Activated naive CD8-positive, alpha-beta T cell treated with anti-CD3 and anti-CD28 coated beads, Interleukin-2, amount 50 U/mL, for 24 hours (primary cell): ENCODE measurements at regions not wholly inside any gene's neighbourhood (a gene's known extent, or its start where the extent isn't known, plus 50 kb on each side); places are given as distances from the start of the nearest gene placed in this dataset.
"Not testable (repeated sequence)": the region's sequence is repeated elsewhere in the genome, so short reads cannot be mapped to it uniquely, and the experiment has no call there.

Experiments used
- ATAC-seq: fragments of 150-1000 bp; cut with Tn5 transposase; one replicate; pipeline ENCODE4 v1.10.0; 2021
- DNase-seq: peaks from one replicate; pipeline ENCODE4 v3.0.0; 2021
- H3K27ac Mint-ChIP-seq: one replicate; pipeline ENCODE4 v1.8.0; 2021; ENCODE audit warnings: mild to moderate bottlenecking, mixed read lengths
- H3K27me3 Mint-ChIP-seq: one replicate; pipeline ENCODE4 v1.8.0; 2021; ENCODE audit warnings: mixed read lengths
- H3K36me3 Mint-ChIP-seq: one replicate; pipeline ENCODE4 v1.8.0; 2021; ENCODE audit warnings: low read depth, mixed read lengths
- H3K4me1 Mint-ChIP-seq: one replicate; pipeline ENCODE4 v1.8.0; 2021; ENCODE audit warnings: mixed read lengths
- H3K4me3 Mint-ChIP-seq: one replicate; pipeline ENCODE4 v1.8.0; 2021; ENCODE audit warnings: mild to moderate bottlenecking, moderate library complexity, mixed read lengths
- H3K9me3 Mint-ChIP-seq: one replicate; pipeline ENCODE4 v1.8.0; 2021; ENCODE audit warnings: mixed read lengths

DNA sequence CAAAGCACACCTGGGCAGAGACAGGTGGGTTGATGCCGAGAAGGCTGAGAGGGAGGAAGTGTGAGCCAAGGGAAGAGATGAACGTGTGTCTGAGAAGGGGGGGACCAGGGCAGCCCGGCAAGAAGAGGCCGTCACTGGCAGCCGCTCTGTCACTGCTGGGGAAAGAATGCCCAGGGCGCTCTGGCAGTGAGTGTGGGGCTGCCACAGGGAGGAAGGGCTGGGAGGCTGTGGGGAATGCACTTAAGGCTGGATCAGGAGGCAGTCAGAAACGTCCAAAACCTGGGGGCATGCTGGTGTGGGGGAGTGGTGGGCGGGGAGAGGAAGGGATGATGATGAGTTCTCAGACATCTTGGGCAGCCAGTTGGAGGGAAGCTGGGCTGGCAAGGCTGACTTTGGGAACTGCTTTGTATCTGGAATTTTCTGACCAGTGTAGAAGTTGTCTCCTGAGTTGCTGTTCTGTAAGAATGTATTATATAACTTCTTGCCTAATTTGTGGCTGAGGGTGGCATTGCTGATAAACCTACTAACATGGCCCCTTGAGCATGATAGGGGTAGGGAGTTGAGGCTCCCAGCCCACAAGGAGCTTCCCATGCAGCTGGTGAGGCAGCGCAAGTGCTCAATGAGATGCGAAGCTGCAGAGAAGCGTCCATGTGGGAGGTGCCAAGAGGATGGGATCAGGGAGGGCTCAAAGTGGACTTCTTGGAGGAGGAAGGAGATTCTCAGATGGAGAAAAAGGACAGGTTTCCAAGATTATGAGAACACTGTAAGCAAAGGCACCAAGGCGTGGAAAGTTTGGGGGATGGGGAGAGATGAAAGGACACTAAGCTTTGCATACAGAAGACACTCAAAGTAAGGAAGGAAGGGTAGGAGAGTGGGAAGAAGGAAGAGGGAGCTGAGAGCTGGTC is 185.1 kb upstream of the HAAO start:
- Mint-ChIP-seq H3K9me3 (no peaks in the 10 kb centered on the region), H3K27ac (no peak overlapping the region), H3K36me3 (no peaks in the 10 kb centered on the region), H3K4me3 (no peak overlapping the region), H3K27me3 (peaks cover 2% of the 10 kb centered on the region), H3K4me1 (peaks cover 10% of the 10 kb centered on the region)
- ATAC-seq (no peak), DNase-seq (no peak)

DNA sequence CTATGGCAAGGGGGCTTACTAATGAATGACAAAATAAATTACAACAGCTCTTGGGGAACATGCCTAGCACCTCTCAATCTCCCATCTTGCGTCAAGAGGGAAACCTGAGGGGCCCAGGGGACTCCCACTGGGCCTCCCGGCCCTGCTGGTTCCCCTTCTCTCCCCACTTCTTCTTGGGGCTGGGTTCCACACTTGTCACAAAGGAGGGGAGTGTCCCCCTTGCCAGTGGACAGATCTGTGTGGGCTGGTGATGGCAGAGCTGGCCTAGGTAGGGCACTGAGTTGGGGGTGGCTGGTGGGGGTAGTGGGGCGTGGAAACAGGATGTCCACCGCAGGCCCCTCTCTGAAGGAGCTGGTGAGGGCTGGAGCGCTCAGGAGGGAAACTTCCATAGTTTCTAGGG is 184.0 kb upstream of the HAAO start:
- DNase-seq, result no peak

DNA sequence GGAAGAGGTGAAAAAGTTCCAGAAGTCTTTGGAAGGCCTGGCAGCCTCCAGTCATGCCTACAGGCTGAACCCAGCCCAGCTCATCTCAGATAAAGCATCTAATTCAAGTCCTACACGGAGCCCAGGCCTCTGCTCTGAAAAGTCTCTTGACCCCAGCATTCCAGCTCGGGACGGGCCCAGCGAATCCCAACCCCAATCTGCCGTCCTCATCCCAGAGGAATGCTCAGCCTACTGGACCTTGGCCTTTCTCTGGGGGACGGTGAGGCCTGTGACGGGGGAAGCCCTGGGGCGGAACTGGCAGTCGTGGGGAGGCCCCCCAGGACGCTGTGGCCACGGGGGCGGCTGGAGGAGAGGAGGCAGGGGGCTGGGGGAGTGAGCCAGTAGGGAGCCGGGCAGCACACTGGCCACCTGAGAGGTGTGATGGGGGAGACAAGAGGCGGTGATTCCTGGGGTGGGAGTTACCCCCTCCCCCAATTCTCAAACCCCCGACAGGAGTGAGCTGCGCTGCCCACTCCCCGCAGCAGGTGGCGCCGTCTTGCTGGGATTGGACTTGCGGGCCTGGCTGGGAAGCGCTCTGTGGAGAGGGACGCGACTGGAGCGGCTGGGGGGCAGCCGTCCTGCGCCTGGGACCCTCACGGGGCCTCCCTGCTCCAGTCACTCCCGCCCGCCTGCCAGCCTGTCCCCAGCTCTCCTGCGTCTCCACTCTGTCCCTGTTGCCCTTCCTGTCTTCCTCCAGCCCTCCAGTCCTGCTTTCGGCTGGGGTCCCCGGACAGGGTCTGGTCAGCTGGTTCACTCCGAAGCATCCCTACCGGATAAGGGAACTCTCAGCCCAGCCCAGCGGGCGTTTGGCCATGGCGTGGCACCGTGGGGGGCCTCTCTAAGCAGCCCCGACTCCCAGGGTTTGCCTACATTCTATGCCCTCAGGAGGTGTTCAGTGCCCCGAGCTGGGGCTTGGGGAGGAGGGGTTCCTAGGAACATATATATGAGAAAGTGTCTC is 182.6 kb upstream of the HAAO start:
- Mint-ChIP-seq H3K36me3 (no peaks in the 10 kb centered on the region), H3K27me3 (peaks cover 2% of the 10 kb centered on the region), H3K4me3 (no peak overlapping the region), H3K9me3 (no peaks in the 10 kb centered on the region), H3K27ac (no peak overlapping the region), H3K4me1 (peaks cover 10% of the 10 kb centered on the region)
- no peak for ATAC-seq
- peak; percentile 69 for DNase-seq

More for the DNA sequence above, 184.0 kb upstream of the HAAO start:
- no peak for ATAC-seq
- Mint-ChIP-seq H3K27ac (no peak overlapping the region), H3K36me3 (no peaks in the 10 kb centered on the region), H3K27me3 (peaks cover 2% of the 10 kb centered on the region), H3K9me3 (no peaks in the 10 kb centered on the region), H3K4me1 (peaks cover 10% of the 10 kb centered on the region), H3K4me3 (no peak overlapping the region)

DNA sequence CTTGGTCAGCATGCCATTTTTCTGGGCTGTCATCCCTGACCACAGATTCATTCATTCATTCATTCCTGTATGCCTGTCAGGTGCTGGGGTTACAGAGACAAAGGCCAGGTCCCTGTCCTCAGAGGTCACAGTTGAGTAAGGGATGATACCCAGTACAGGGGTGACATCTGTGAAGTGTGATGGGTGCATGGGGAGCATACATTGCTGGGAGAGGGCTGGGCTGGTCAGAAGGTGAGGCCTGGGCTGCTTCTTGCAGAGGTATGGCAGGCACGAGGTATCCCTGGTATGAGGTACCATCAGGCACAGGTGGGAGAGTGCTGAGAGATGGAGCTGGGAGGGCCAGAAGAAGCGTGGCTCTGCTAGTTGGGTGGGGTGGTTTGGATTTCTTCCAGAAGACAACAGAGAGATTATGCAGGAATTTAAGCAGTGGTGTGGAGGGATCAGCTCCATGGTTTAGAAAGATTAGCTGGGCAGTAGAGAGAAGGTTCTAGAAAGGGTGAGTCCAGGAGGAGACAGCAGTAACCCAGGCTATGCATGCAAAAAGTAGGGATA is 181.9 kb upstream of the HAAO start:
- Mint-ChIP-seq H3K27ac (no peak overlapping the region), H3K36me3 (no peaks in the 10 kb centered on the region)

DNA sequence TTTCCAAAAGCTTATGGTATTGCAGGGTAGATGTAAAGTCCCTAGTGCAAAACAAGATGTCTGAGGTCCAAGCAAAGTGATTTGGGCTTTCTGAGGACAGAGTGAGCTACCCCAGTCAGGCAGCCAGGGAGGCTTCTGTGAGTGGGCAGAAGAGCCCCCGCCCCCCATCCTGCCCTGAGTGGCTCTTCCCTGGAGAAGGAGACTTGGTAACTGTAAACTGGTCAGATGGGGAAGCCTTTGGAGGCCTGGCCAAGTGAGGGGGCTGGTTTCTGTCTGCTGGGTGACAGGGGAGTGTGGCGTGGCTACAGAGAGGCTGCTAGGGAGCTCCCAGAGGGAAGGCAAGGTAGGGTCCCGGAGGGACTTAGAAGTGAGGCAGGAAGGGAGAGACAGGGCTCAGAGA is 181.3 kb upstream of the HAAO start:
- Mint-ChIP-seq H3K4me3 (no peak overlapping the region), H3K9me3 (no peaks in the 10 kb centered on the region), H3K27ac (no peak overlapping the region), H3K36me3 (no peaks in the 10 kb centered on the region), H3K27me3 (peaks cover 2% of the 10 kb centered on the region), H3K4me1 (peaks cover 10% of the 10 kb centered on the region)
- ATAC-seq (no peak), DNase-seq (no peak)

More for the DNA sequence above, 181.9 kb upstream of the HAAO start:
- DNase-seq (no peak), ATAC-seq (no peak)
- H3K27me3 Mint-ChIP-seq, result peaks cover 2% of the 10 kb centered on the region
- H3K4me1 Mint-ChIP-seq, result peaks cover 10% of the 10 kb centered on the region
- no peak overlapping the region for H3K4me3 Mint-ChIP-seq
- H3K9me3 Mint-ChIP-seq, result no peaks in the 10 kb centered on the region

DNA sequence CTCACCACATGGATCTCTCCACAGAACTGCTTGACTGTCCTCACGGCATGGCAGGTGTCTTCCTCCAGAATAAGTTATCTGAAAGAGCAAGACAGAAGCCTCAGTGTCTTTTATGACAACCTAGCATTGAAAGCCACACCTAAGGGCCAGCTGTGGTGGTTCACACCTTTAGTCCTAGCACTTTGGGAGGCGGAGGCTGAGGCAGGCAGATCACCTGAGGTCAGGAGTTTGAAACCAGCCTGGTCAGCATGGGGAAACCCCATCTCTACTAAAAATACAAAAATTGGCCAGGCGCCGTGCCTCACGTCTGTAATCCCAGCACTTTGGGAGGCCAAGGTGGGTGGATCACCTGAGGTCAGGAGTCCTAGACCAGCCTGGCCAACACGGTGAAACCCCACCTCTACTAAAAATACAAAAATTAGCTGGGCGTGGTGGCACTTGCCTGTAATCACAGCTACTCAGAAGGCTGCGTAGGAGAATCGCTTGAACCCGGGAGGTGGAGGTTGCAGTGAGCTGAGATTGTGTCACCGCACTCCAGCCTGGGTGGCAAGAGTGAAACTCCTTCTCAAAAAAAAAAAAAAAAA is 180.6 kb upstream of the HAAO start:
- H3K27me3 Mint-ChIP-seq, DNase-seq, H3K4me1 Mint-ChIP-seq, H3K4me3 Mint-ChIP-seq, H3K36me3 Mint-ChIP-seq, H3K9me3 Mint-ChIP-seq, H3K27ac Mint-ChIP-seq, ATAC-seq: not testable (repeated sequence)

DNA sequence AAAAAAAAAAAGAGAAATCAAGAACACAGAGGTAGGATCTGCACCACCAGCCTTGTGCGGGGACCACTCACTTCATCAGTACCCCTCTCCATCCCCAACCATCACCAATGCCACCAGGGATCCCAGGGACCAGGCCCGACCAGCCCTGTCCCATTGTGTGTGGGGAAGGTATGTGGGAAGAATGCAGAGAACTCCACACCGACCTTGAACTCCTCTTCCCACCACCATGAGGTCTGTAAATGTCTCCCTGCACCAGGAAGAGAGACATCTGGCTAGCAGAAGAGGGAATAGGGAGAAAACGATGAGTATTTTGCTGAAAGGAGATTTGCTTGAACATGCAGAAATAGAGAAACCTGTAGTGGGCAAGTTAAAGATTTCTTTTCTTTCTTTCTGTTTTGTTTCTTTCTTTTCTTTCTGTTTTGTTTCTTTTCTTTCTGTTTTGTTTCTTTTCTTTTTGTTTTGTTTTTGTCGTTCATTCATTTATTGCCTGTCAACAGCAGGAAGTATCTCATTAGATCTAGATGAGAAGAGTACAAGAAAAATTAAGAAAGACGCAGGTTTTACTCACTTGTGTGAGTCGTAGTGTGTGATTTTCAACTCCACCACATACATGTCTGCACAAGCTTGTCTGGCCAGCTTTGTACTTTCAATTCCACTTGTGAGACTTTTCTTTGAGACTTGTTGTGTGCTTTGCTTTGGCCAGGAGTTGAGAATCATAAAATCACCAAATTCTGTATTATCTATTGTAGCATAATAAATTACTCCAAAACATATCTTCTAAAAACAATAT is 179.8 kb upstream of the HAAO start:
- ATAC-seq (no peak), DNase-seq (no peak)
- H3K27me3 Mint-ChIP-seq, result peaks cover 2% of the 10 kb centered on the region
- no peaks in the 10 kb centered on the region for H3K9me3 Mint-ChIP-seq
- no peak overlapping the region for H3K27ac Mint-ChIP-seq
- no peaks in the 10 kb centered on the region for H3K36me3 Mint-ChIP-seq
- H3K4me1 Mint-ChIP-seq, result peaks cover 6% of the 10 kb centered on the region
- no peak overlapping the region for H3K4me3 Mint-ChIP-seq

DNA sequence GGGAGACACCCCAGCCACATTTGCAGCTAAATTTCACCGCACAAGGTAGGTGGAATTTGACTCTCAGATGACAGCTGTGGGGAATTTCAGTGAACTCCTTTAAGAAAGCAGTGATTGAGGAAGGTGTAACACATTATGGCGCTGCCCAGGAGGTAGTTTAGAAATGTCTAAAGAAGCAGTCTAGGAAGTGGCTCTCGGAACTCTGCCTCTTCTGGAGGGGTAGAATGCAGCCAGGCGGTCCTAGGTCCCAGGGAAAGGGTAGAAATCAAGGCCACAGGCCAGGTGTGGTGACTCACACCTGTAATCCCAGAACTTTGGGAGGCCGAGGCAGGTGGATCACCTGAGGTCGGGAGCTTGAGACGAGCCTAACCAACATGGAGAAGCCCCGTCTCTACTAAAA is 179.0 kb upstream of the HAAO start:
- Mint-ChIP-seq H3K4me1 (peaks cover 3% of the 10 kb centered on the region), H3K27ac (no peak overlapping the region), H3K27me3 (peaks cover 2% of the 10 kb centered on the region), H3K4me3 (no peak overlapping the region), H3K36me3 (no peaks in the 10 kb centered on the region), H3K9me3 (no peaks in the 10 kb centered on the region)
- no peak for ATAC-seq
- DNase-seq, result no peak

DNA sequence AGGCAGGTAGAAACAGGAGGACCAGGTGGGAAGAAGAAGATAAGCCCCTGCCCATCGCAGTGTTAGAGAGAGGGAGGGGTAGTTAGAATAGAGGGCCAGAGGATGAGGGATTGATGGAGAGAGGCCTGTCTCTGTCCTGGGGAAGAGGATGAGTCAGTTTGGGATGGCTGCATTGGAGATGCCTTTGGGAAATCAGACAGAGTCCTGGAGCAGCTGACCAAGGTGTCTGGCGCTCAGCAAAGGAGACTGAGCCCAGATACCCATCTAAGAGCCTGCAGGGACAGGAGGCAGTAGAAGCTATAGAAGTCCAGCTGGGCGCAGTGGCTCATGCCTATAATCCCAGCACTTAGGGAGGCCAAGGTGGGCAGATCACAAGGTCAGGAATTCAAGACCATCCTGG is 177.8 kb upstream of the HAAO start:
- no peak for DNase-seq
- Mint-ChIP-seq H3K4me1 (peaks cover 3% of the 10 kb centered on the region), H3K9me3 (no peaks in the 10 kb centered on the region), H3K4me3 (no peak overlapping the region), H3K27me3 (peaks cover 2% of the 10 kb centered on the region), H3K27ac (no peak overlapping the region), H3K36me3 (no peaks in the 10 kb centered on the region)
- ATAC-seq, result no peak

DNA sequence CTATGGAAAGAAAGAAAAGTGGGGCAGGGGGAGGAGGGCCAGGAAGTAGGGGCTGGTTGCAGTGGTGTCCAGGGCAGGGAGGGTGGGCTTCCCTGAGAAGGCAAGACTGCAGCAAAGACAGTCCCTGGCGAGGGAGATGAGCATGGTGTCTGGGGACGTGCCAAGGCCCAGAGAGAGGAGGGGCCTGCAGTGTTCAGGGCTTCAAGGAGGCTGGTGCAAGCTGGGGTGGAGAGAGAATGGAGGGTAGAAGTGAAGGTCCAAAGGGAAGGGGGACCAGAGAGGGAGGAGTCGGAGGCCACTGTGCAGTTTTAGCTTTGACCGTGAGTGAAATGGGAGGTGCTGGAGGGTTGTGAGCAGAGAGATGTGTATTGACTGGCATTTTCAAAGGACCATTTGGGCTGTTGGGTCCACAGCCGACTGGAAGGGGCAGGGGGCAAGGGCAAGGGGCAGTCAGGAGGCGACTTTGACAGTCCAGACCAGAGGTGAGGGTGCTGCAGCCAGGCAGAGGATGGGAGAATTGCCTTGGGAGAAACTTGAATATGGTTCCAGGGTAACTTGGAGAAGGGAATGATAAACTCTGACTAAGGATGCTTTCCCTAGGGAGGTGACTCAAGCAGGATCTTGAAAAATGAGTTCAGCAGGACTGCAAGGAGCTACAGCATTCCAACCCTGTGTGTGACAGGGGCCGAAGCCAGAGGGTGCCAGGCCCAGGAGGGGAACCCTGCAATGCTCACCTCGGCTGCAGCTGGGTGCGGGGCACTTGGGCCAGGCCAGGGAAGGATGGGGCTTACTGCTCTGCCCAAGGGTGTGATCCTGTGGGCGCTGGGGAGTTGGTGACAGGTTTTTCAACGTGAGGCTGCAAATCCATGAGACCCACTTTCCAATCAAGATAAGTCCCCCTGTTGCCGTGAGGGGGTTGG is 177.1 kb upstream of the HAAO start:
- Mint-ChIP-seq H3K4me3 (no peak overlapping the region), H3K9me3 (no peaks in the 10 kb centered on the region), H3K27me3 (peaks cover 1% of the 10 kb centered on the region), H3K4me1 (peaks cover 3% of the 10 kb centered on the region), H3K36me3 (no peaks in the 10 kb centered on the region), H3K27ac (no peak overlapping the region)
- DNase-seq, result no peak
- ATAC-seq, result no peak

DNA sequence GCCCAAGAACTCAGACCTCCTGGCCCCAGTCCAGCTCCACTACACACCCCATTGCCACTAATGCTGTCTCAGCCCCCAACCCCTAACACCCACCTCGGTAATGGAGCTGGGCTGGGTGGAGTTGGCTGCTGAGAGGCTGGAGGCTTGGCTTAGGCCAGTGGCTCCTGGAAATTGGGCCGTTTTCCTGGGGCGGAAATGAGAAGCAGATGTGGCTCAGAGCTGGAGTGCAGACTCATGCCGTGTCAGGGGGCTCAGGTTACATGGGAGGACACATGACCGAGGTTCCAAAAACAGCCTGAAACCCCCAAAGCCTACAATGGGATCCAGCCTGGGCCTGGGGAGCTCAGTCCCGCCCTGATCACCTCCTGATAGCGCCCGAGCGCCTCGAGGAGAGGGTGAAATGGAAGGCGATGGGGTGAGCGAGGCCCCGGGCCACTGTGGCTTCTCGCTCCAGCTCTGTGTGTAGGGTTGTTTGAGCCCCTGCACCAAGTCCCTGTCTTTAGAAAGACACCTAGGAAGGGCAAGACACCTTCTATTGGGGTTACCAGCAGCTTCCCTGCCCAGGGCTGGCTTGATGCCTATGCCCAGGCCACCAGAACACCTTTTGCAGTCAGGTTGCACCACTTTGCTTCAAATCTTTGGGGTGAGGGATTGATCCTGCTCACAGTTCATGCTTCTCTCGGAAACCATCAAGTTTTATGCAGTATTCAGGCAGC is 175.7 kb upstream of the HAAO start:
- no peak overlapping the region for H3K4me3 Mint-ChIP-seq
- no peaks in the 10 kb centered on the region for H3K9me3 Mint-ChIP-seq
- no peak overlapping the region for H3K27ac Mint-ChIP-seq
- DNase-seq, result no peak
- H3K4me1 Mint-ChIP-seq, result peaks cover under 1% of the 10 kb centered on the region
- no peaks in the 10 kb centered on the region for H3K36me3 Mint-ChIP-seq
- ATAC-seq, result peak; percentile 16
- H3K27me3 Mint-ChIP-seq, result no peaks in the 10 kb centered on the region

DNA sequence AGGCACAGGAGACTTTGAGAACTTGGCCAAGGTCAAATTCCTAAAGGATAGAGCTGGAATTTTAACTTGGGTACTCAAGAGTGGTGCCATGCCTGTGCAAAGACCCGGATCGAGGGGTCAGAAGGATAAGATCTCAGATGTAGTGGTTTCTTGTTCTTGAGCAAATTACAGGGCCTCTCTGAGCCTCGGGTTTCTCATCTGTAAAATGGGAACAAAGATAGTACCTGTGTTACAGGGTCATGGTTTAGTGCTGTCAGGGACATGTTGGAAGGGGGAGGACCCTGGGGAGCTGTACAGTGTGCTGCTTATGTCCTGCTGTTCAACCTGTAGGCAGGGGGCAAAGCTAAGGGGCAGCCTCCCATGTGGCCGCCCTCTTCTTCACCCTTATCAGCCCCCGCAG is 173.5 kb upstream of the HAAO start:
- H3K27ac Mint-ChIP-seq, result no peak overlapping the region
- no peak overlapping the region for H3K4me3 Mint-ChIP-seq
- peaks cover 16% of the 10 kb centered on the region for H3K4me1 Mint-ChIP-seq
- DNase-seq (no peak), ATAC-seq (no peak)
- peaks cover 13% of the 10 kb centered on the region for H3K27me3 Mint-ChIP-seq
- H3K36me3 Mint-ChIP-seq, result no peaks in the 10 kb centered on the region
- no peaks in the 10 kb centered on the region for H3K9me3 Mint-ChIP-seq
